HG02610 (cell line): ENCODE measurements at regions not wholly inside any gene's neighbourhood (a gene's known extent, or its start where the extent isn't known, plus 50 kb on each side); places are given as distances from the start of the nearest gene placed in this dataset.

ENCODE experiments used
- ATAC-seq: cut with Tn5 transposase; IDR thresholded peaks from one replicate; pipeline ENCODE4 v1.9.1; 2021; ENCODE audit warnings: mild to moderate bottlenecking, moderate library complexity; ENCODE audit not compliant: unreplicated experiment

DNA sequence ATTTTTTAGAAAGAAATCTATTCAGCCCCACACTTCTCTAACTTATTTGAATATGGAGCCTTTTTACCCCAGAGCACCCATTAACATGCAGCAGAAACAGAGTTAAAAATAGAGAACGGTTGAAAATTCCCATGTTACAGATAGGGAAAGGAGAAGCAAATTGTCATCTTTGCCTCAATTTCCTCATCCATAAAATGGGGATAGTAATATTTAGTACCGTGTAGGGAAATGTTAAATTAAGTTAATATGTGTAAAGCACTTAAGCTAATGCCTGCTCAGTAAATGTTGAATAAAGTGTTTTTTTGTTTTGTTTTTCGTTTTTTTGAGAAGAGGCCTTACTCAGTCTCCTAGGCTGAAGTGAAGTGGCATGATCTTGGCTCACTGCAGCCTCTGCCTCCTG, 50.3 kb downstream of the NAV1 start:
- ATAC-seq, result no peak

DNA sequence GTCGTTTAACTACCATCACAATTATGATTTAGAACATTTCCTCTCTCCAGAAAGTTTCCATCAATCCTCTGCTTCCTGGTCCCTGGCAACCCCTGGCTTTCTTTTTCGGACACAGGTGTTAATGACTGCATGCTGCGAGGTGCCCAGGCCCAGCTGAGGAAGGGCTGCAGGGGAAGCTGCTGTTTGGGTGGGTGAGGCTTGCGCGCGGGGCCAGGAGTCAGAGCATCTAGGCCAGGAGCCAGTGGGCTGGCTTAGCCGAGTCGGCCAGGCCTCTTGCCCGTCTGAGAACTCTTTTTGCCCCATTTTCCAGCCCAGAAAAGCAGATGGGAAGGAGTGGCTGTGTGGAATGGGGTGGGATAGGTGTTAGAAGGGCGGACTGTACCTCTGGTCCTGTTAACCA, 51.5 kb downstream of the NAV1 start:
- ATAC-seq, result no peak

DNA sequence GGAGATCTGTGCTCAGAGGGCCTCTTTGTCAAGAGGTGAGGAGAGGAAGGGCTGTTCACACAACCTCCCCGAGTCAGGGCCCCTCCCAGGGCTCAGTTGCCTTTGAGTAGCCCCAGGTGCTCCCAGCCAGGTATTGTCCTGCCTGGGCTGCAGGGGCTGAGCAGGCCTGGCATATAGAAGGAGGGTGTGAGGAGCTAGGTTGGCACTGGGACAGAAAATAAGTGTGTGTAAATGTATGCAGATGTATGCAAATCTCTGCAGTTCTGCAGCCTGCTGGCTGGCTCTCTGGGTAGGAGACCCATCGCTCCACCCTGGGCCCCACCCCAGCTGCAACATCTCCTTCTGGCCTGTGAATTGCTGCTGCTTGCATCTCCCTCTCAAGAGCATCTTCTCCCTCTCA, 52.4 kb downstream of the NAV1 start:
- no peak for ATAC-seq

DNA sequence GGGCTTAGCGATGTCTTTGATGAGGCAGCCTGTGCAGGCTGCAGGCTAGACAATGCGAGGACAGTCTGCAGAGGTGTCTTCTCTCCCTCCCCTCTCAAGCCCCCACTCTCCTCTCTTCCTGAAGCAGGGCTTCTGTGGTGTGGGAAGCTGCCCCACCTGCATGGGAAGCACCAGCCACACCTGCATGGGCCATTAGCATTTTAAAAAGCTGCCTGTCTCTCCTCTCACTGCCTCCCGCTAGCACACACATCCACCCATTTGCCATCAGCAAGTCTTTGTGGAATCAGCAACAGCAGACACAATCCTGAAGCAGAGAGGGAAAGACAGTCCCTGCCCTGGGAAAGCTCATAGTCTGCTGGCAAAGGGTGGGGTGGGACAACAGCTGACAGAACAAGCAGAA, 53.1 kb downstream of the NAV1 start:
- ATAC-seq, result no peak

DNA sequence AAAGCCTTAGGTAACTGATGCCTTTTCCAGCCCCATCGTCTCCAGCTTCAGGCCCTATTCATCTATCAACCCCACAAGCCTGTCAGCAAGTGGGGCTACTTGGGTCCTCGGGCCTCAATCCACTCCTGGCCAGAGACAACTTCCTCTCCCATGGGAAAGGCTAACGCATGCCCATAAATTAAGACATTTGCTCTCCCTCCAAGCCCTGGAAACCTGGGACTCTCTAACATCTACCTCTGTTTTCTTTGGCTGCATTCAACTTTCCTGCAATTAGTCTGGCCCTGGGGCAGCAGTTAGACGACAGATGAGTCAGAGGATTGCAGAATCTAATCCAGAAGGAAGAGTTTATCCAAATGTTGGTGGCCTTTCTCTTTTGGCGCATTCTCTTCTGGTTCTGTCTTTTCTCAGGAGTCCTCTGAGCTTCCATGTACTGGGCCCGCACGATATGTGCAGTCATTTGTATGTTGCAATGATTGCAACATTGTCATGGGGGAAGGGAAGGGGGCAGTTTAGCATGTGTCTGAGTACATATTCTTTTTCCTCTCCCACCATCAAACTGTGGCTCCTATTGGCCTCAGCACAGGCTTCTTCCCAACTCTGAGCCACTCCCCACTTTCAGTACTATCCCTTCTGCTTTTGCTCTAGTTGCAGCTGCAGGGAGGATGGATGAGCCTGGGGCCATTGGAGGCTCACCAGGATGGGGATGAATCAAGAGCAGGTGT, 54.4 kb downstream of the NAV1 start:
- no peak for ATAC-seq

DNA sequence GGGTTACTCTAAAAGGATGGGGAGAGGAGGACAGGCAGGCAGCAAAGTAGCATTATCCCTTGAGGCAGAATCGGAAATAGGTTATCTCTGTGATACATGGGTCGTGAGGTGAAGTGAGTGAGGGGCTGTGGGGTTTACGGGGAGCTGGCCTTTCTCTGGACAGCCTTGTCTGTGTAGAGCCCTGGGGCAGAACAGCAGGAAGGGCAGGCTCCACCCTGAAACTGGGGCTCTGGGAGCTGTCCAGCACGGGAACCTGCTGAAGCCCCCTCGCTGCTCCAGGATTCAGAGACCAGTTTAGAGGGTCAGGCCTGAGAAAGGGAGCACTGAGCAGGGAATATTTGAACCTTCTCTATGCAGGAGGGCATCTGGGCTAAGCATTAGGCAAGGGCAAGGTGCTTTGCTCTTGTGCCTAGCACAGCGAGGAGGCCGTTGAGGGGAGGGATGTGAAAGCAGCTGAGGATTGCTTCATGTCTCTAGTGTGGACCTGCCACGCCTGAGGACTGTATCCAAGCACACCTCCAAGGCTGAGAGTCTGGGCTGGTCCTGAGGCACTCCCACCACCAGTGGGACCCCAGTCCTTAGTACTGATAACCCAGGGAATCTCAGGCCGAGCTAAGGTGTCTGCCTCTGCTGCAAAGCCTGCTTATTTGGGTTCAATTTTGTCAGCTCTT, 55.8 kb downstream of the NAV1 start:
- ATAC-seq, result no peak

DNA sequence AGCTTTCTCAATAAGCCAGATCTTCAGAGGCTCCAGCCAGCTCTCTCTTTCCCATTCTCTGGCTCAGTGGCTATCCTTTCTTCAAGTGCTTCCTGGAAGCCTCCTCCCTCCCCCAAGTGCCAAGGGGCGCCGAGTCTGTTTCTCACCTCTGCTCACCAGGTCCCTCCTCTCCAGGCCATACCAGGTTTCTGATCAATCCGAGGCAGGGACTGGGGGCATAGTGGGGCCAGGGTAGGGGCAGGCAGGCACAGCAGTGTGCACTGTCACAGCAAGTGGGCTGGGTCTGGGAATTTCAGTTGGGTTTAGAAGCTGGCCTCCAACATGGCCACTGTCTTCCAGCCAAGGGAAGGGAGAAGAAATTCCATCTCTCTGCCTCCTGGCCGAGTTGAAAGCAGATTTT, 56.5 kb downstream of the NAV1 start:
- no peak for ATAC-seq

DNA sequence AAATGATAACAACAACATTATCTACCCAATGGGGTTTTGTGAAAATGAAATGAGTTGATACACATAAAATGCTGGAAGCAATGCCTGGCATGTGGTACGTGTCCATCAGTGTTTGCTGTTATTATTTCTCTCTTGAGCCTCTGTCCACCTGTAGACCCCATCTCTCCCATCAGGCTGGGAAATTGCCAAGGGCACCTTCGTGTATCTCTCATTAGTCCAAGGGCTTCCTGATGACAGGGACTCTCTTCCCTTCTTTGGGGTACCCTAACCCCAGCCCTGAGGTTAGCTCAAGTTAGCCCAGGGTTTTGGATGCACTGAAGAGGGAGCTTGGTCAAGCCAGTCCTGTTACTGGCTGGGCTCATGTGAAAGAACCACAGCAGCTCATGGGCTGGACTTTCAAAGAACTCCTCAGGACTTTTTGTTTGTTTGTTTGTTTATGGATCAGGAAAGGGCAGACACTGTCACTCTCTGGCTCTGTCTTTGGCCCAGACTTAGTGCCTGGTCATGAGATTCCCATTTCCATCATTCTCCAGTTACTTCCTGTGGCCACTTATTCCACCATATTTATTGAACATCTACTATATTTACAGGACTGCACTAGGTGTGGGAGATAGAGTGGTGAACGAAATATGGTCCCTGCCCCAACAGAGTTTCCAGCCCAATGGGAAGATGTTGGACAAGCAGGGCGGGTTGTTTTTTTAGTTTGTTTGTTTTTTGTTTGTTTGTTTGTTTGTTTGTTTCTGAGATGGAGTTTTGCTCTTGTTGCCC, 57.4 kb downstream of the NAV1 start:
- ATAC-seq, result no peak

DNA sequence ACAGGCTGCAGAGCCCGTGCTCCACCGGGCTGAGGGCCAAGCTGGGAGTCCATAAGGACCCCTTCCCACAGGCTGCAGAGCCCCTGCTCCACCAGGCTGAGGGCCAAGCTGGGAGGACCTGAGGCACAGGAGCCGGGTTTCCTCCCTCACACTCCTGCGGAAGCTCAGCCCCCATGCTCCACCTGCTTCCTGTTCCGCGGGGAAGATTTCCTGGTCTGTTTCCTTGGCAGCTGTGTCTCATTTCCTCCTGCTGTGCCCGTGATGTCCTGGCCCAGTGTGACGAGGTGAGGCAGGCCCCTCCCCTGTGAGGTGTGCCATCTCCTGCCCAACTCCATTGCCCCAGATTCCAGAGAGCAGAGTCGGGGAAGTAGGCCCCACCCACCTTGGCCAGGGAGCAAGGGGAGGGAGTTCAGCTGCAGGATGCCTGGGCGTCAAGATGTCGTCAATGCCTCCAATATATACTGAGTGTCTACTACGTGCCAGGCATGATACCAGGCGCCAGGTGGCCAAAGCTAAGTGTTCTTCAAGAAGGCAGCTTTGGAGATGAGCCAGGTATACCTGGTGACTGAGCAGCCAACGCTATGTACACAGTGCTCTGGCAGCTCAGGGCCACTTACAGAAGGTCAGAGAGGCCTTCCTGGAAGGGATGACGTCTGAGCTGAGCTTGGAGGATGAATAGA, 58.8 kb downstream of the NAV1 start:
- ATAC-seq, result no peak

DNA sequence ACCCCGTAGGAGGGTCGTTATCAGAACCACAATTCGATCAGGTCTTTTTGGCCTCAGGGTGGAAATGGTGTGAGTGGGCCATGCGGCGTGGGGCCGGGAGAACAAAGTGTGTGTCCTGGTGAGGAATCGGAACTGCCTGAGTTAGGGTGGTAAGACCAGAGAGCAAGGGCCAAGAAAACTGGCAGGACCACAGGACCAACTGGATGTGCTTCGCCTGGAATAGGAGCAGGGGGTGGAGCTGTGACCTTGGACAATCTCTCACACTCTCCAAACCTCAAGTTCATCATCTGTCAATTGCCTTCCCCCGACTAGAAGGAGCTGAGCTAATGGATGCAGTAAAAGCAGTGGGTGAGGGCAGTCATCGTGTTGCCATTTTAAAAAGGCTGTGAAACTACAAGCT, 59.5 kb downstream of the NAV1 start:
- no peak for ATAC-seq

DNA sequence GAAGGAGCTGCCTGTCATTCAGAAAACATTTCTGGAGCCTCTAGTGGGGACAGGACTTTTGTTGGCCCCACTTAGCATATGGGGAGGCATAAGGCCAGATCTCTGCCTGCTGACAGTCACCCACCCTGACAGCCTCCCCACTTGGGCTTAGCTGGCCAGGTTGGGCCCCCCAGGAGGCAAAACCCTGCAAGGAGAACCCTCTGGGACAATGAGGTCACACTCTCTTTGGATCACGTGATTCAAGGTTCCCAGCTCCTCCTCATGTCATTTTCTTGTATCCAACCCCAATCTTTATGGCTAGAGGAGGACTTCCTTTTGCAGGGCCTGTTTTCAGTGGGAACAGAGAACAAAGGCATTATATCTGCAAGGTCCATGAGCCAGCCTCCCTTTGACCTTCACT, 60.0 kb downstream of the NAV1 start:
- ATAC-seq, result no peak

DNA sequence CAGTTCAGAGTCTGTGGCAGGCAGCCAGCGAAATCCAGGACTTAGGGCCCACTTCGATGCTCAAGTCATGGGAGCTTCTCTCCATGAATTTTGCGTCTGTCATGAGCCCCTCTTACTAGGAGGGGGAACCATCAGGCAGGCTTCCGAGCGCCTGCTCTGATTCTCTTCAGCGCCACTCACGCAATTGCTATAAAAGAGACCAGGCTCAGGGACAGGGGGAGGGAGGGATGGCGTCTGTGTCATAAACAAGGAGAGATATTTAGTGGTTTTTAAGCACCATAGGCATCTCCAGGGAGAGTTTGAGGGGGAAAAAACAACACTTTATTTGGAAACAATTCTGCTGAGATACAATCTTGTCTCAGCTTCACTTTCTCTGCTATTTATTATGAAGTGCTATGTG, 60.6 kb downstream of the NAV1 start:
- ATAC-seq, result no peak

DNA sequence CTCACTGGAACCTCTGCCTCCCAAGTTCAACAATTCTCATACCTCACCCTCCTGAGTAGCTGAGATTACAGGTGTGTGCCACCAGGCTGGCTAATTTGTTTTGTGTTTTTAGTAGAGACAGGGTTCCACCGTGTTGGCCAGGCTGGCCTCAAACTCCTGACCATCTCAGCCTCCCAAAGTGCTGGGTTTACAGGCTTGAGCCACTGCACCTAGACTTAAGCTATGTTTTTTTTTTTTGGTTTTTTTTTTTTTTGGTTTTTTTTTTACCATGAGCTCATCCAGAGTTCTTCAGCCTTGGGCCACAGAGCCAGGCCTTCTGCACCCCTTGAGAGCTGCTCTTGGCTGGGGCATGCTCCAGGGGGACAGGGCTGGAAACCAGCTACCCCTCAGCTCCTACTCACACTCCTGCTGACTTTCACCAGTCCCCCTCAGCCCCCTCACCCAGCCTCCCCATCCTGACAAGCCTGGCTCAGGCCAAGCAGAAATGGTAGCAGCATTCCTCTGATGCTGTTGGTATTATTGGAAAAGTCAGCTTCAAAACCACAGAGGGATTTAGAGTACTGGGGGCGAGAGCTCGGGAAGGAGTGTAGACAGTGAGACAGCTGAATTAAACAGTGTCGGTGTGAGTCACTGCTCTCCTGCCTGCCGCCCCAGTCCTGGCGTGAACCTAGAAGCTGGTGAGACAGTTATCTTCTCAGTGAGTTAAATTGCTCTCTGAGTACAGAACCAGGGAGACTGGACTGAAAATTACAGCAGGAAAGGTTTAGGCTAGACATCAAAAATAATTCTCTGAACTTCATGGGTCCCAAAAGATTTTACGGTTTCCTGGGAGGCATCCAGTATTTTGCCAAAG, 63.7 kb downstream of the NAV1 start:
- ATAC-seq, result no peak

DNA sequence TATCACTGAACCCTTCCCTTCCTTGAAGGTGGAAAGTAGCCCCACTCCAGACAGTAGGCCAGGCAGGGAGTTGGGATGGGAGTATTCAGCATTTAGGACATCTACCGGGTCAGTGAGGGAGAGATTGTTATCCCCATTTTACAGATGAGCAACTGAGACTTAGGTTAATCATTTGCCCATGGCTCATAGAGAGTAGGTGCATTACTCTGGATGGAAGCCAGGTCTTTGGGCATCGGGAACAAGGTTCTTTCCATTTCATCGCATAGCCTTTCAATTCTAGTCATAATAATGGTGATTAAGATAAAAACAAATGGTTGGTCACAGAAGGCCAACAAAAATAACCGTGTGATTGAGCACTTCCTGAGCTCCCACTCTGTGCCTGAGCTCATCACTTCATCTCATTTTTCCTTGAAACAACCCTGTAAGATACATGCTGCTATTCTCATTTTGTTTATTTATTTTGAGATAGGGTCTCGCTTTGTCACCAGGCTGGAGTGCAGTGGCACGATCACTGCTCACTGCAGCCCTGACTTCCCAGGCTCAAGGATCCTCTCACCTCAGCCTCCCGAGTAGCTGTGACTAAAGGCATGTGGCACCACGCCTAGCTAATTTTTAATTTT, 64.8 kb downstream of the NAV1 start:
- ATAC-seq, result no peak

DNA sequence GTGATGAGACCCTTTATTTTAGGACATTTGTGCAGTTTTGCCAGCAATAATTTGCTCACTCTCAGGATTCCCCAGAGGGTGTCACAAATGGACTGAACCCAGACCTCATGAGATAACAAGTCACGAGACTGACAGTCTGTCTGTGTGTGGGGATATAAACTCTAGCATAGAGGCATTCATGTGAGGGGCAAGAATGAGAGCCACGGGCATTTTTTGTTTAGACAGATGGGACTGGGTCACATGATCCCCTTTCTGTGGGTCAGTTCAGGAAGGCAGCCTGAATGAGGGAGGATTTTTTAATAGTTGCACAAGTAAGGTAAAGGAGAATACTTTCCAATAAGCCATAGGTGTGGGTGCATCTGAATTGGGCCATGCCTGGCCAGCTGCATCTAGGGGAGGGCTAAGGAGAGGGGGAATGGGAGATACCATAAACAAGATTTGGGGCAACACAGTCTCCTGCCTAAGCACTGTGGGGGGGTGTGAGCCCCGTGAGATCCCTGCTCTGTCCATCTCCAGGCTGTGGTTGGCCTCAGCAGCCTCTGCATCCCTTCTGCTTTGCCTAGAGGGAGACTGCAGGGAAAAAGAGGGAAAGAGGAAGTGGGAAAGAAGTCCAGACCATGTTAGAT, 66.6 kb downstream of the NAV1 start:
- no peak for ATAC-seq

DNA sequence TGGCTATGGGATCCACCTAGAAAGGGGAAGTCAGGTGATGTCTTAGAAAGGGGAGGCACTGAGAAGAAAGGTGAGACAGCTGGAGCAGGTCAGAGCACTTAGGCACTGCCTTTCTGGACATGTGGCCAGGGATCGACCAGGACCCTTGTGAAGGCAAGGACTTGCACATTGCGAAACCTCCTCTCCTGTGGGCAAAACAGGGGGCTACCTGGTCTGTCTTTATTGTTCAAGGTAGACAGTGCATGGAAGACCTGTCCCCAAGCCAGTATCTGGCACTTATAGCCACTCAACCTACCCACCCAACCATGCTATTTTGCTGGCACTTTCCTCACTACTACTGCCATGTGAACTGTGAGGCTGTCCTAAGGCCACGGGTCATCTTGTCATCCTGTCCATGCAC, 67.2 kb downstream of the NAV1 start:
- ATAC-seq, result no peak

DNA sequence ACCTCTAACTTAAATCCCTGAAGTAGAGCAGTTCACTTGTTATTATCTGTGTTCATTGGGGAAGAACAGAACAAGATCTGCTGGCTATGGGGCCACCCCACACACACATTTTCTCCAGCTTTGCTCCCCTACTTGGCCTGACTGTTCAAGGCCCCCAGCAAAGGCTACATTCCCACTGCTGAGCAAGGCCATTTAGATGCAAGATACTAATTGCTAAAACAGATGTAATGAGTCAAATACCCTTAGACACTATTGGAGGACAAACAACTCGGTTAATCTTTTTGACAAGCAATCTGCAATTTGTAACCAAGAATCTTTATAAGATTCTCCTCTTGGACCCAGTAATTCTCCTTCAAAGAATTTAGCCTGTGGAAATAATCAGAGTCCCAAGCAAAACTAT, 67.7 kb downstream of the NAV1 start:
- ATAC-seq, result no peak

DNA sequence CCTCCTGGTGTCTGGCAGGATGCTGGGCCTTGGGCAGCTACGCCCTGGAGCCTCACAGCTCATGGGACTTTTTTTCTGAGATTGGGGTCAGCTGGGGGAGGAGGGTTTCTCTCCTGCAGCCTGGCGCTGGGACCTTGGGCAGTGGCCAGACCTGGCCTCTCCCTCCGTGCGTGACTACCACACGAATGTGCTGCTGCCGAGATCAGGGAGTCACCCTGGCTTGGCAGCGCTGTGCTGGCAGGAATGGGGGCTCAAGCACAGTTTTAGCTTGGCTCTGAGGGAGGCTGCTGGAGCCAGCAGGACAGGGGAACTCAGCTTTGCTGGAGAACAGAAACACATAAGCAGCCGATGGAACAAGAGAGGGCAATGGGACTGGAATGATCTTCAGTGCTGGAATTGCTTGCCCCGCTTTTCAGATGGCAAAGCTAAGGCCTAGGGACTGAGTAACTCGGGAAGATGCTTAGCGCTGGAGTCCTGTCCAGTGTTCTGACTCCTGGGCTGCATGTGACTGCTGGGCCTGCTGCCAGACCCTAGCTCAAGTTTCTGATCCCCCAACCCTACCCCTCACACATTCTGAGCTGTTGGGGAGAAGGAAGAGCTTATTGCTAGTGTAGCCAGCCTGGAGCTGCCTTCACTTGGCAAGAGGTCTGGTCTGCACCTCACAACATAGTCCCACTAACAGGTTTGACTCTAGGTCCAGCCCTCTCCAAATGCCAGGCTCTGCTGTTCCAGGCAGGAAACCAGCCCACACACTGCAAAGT, 69.9 kb downstream of the NAV1 start:
- ATAC-seq, result no peak
